Esophagus muscularis mucosa (tissue), 4 donors: ENCODE measurements at regions not wholly inside any gene's neighbourhood (a gene's known extent, or its start where the extent isn't known, plus 50 kb on each side); places are given as distances from the start of the nearest gene placed in this dataset.

Source experiments
- EP300 ChIP-seq: sonication (generic); formaldehyde crosslinking; IDR thresholded peaks from one replicate; pipeline ENCODE4 v1.6.1; 2017; ENCODE audit warnings: antibody characterized with exemption
- POLR2A ChIP-seq: fragments of 450-650 bp; IDR thresholded peaks from one replicate; pipeline ENCODE4 v1.6.1; 2017; ENCODE audit warnings: antibody characterized with exemption, moderate library complexity, mild to moderate bottlenecking, low read depth
- TF ChIP-seq, protein P1 (sequence below), 3 experiments: fragments of 200-600 bp in 2 of 3; fragments of 450-650 bp in 1 of 3; sonication (generic) in 2 of 3; IDR thresholded peaks; one replicate each; pipeline ENCODE4 v1.5.1; 2017 to 2019; ENCODE audit warnings: antibody characterized with exemption in 3 of 3, mild to moderate bottlenecking in 2 of 3, moderate library complexity in 1 of 3

DNA sequence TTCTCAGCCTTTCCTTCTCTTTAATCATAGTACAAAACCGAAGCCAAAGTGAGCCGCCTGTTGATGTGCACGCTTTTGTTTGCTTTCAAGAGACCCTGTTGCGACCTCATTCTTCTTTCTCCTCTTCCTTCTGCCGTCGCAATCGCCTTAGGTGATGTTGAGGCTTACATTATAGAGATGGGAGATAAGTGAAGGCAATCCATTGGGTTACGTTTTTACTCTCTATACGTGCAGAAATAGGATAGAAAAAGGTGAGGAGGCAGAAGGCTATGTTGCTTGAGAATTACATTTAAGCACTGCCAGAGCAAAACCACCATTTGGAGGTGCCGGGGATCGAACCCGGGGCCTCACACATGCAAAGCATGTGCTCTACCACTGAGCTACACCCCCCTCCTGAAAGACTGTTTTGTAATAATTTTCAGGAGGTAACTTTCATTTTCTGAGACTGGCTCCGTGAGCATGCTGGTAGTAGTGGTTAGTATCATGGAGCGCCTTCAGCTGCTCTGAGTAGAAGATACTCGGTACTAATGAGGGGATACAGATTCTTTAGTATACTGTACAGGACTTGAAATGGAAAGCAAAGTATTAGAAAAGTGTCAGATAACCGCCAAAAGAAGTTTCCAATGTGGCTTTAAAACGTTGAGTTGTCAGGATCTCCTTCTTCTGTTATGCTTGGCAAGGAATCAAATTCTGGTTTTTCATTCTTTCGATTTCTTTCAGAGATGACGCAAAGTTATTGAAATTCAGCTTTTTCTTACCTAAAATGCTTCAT, 165.6 kb downstream of the TRIM27 start:
- TF ChIP-seq, protein P1, sequence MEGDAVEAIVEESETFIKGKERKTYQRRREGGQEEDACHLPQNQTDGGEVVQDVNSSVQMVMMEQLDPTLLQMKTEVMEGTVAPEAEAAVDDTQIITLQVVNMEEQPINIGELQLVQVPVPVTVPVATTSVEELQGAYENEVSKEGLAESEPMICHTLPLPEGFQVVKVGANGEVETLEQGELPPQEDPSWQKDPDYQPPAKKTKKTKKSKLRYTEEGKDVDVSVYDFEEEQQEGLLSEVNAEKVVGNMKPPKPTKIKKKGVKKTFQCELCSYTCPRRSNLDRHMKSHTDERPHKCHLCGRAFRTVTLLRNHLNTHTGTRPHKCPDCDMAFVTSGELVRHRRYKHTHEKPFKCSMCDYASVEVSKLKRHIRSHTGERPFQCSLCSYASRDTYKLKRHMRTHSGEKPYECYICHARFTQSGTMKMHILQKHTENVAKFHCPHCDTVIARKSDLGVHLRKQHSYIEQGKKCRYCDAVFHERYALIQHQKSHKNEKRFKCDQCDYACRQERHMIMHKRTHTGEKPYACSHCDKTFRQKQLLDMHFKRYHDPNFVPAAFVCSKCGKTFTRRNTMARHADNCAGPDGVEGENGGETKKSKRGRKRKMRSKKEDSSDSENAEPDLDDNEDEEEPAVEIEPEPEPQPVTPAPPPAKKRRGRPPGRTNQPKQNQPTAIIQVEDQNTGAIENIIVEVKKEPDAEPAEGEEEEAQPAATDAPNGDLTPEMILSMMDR (IDR thresholded peaks at IDR 0.05): no peak
- no peak for TF ChIP-seq POLR2A
- TF ChIP-seq EP300: no peak
